ENCODE measurements at regions not wholly inside any gene's neighbourhood (a gene's known extent, or its start where the extent isn't known, plus 50 kb on each side); places are given as distances from the start of the nearest gene placed in this dataset.

GRCh38 chr3:31132132-31132769 lies 237.8 kb upstream of the GADL1 start:
- Mint-ChIP-seq H3K4me3 (no peak overlapping the region), H3K36me3 (ENCODE audit: low read depth) (no peaks in the 10 kb centered on the region), H3K9me3 (peaks cover 9% of the 10 kb centered on the region), H3K27me3 (no peaks in the 10 kb centered on the region), H3K27ac (no peak overlapping the region), H3K4me1 (peaks cover 3% of the 10 kb centered on the region)
- intact Hi-C loops (cut with micrococcal nuclease), result loop anchor here (1.0 to 10.0 kb wide), 4 partner anchors 55 to 1117 kb away; no protein-coding TSS in a partner anchor
- DNase-seq, result peak; percentile 69

- intact Hi-C loops (cut with micrococcal nuclease), result loop anchor here (10.0 kb wide), 2 partner anchors 199 to 1119 kb away; no protein-coding TSS in a partner anchor
- H3K27ac Mint-ChIP-seq, result no peak overlapping the region
- no peak for DNase-seq
- H3K36me3 Mint-ChIP-seq (ENCODE audit: low read depth), result no peaks in the 10 kb centered on the region
- no peaks in the 10 kb centered on the region for H3K27me3 Mint-ChIP-seq
- peaks cover 9% of the 10 kb centered on the region for H3K9me3 Mint-ChIP-seq
- peaks cover 3% of the 10 kb centered on the region for H3K4me1 Mint-ChIP-seq
- H3K4me3 Mint-ChIP-seq, result no peak overlapping the region
These were observed 239.1 kb upstream of the GADL1 start for GRCh38 chr3:31133541-31133940.

- Mint-ChIP-seq H3K27ac (no peak overlapping the region), H3K4me3 (no peak overlapping the region), H3K36me3 (ENCODE audit: low read depth) (no peaks in the 10 kb centered on the region), H3K9me3 (peaks cover 9% of the 10 kb centered on the region), H3K4me1 (peaks cover 3% of the 10 kb centered on the region), H3K27me3 (peaks cover 2% of the 10 kb centered on the region)
- intact Hi-C loops (cut with micrococcal nuclease), result loop anchor here (10.0 kb wide), 2 partner anchors 201 to 1121 kb away; no protein-coding TSS in a partner anchor
- no peak for DNase-seq
These were observed 241.1 kb upstream of the GADL1 start for GRCh38 chr3:31135546-31135945.

GRCh38 chr3:31137718-31138465 lies 243.4 kb upstream of the GADL1 start:
- H3K9me3 Mint-ChIP-seq, result peaks cover 9% of the 10 kb centered on the region
- H3K4me1 Mint-ChIP-seq, result peaks cover 3% of the 10 kb centered on the region
- no peak overlapping the region for H3K27ac Mint-ChIP-seq
- no peak for DNase-seq
- intact Hi-C loops (cut with micrococcal nuclease), result loop anchor here (10.0 kb wide), 2 partner anchors 203 to 1123 kb away; no protein-coding TSS in a partner anchor
- peaks cover 2% of the 10 kb centered on the region for H3K27me3 Mint-ChIP-seq
- H3K36me3 Mint-ChIP-seq (ENCODE audit: low read depth), result no peaks in the 10 kb centered on the region
- H3K4me3 Mint-ChIP-seq, result no peak overlapping the region

- DNase-seq, result no peak
- H3K27me3 Mint-ChIP-seq, result peaks cover 2% of the 10 kb centered on the region
- H3K9me3 Mint-ChIP-seq, result peaks cover 9% of the 10 kb centered on the region
- no peak overlapping the region for H3K27ac Mint-ChIP-seq
- intact Hi-C loops (cut with micrococcal nuclease), result no loop called here
- H3K4me1 Mint-ChIP-seq, result no peaks in the 10 kb centered on the region
- no peak overlapping the region for H3K4me3 Mint-ChIP-seq
- H3K36me3 Mint-ChIP-seq (ENCODE audit: low read depth), result no peaks in the 10 kb centered on the region
These were observed 246.0 kb upstream of the GADL1 start for GRCh38 chr3:31140470-31140869.

GRCh38 chr3:31142139-31142538 lies 247.7 kb upstream of the GADL1 start:
- DNase-seq, result no peak
- Mint-ChIP-seq H3K4me1 (no peaks in the 10 kb centered on the region), H3K27me3 (peaks cover 2% of the 10 kb centered on the region), H3K36me3 (ENCODE audit: low read depth) (no peaks in the 10 kb centered on the region), H3K27ac (no peak overlapping the region), H3K9me3 (no peaks in the 10 kb centered on the region), H3K4me3 (no peak overlapping the region)
- intact Hi-C loops (cut with micrococcal nuclease), result no loop called here

- no peak overlapping the region for H3K4me3 Mint-ChIP-seq
- H3K36me3 Mint-ChIP-seq (ENCODE audit: low read depth), result no peaks in the 10 kb centered on the region
- peaks cover 2% of the 10 kb centered on the region for H3K27me3 Mint-ChIP-seq
- intact Hi-C loops (cut with micrococcal nuclease), result no loop called here
- no peak for DNase-seq
- H3K27ac Mint-ChIP-seq, result no peak overlapping the region
- H3K4me1 Mint-ChIP-seq, result no peaks in the 10 kb centered on the region
- H3K9me3 Mint-ChIP-seq, result no peaks in the 10 kb centered on the region
These were observed 248.1 kb upstream of the GADL1 start for GRCh38 chr3:31142543-31142942.

- no peaks in the 10 kb centered on the region for H3K27me3 Mint-ChIP-seq
- no peak for DNase-seq
- H3K4me3 Mint-ChIP-seq, result no peak overlapping the region
- H3K36me3 Mint-ChIP-seq (ENCODE audit: low read depth), result no peaks in the 10 kb centered on the region
- H3K9me3 Mint-ChIP-seq, result peaks cover 6% of the 10 kb centered on the region
- no peaks in the 10 kb centered on the region for H3K4me1 Mint-ChIP-seq
- H3K27ac Mint-ChIP-seq, result no peak overlapping the region
- intact Hi-C loops (cut with micrococcal nuclease), result no loop called here
These were observed 250.6 kb upstream of the GADL1 start for GRCh38 chr3:31145062-31145461.

GRCh38 chr3:31147550-31147949 lies 253.1 kb upstream of the GADL1 start:
- H3K4me1 Mint-ChIP-seq, result no peaks in the 10 kb centered on the region
- intact Hi-C loops (cut with micrococcal nuclease), result no loop called here
- no peaks in the 10 kb centered on the region for H3K27me3 Mint-ChIP-seq
- H3K27ac Mint-ChIP-seq, result no peak overlapping the region
- DNase-seq, result no peak
- H3K36me3 Mint-ChIP-seq (ENCODE audit: low read depth), result no peaks in the 10 kb centered on the region
- H3K4me3 Mint-ChIP-seq, result no peak overlapping the region
- H3K9me3 Mint-ChIP-seq, result peaks cover 6% of the 10 kb centered on the region

GRCh38 chr3:31157047-31157694 lies 262.7 kb upstream of the GADL1 start:
- DNase-seq, result no peak
- Mint-ChIP-seq H3K36me3 (ENCODE audit: low read depth) (no peaks in the 10 kb centered on the region), H3K4me1 (peaks cover 5% of the 10 kb centered on the region), H3K4me3 (peak overlapping the region; percentile 39), H3K9me3 (peaks cover 3% of the 10 kb centered on the region), H3K27me3 (no peaks in the 10 kb centered on the region), H3K27ac (no peak overlapping the region)
- intact Hi-C loops (cut with micrococcal nuclease), result no loop called here

GRCh38 chr3:31157893-31158620 lies 263.6 kb upstream of the GADL1 start:
- Mint-ChIP-seq H3K27ac (no peak overlapping the region), H3K27me3 (no peaks in the 10 kb centered on the region), H3K36me3 (ENCODE audit: low read depth) (no peaks in the 10 kb centered on the region), H3K4me3 (no peak overlapping the region), H3K4me1 (peaks cover 5% of the 10 kb centered on the region), H3K9me3 (peaks cover 3% of the 10 kb centered on the region)
- intact Hi-C loops (cut with micrococcal nuclease), result no loop called here
- DNase-seq, result no peak

GRCh38 chr3:31159331-31160039 lies 265.0 kb upstream of the GADL1 start:
- H3K4me1 Mint-ChIP-seq, result peaks cover 5% of the 10 kb centered on the region
- no peak overlapping the region for H3K27ac Mint-ChIP-seq
- intact Hi-C loops (cut with micrococcal nuclease), result no loop called here
- DNase-seq, result no peak
- no peaks in the 10 kb centered on the region for H3K36me3 Mint-ChIP-seq (ENCODE audit: low read depth)
- peaks cover 3% of the 10 kb centered on the region for H3K9me3 Mint-ChIP-seq
- no peaks in the 10 kb centered on the region for H3K27me3 Mint-ChIP-seq
- H3K4me3 Mint-ChIP-seq, result no peak overlapping the region

- H3K4me1 Mint-ChIP-seq, result peaks cover 9% of the 10 kb centered on the region
- H3K27me3 Mint-ChIP-seq, result no peaks in the 10 kb centered on the region
- no peak overlapping the region for H3K4me3 Mint-ChIP-seq
- no peak overlapping the region for H3K27ac Mint-ChIP-seq
- H3K36me3 Mint-ChIP-seq (ENCODE audit: low read depth), result no peaks in the 10 kb centered on the region
- no peak for DNase-seq
- H3K9me3 Mint-ChIP-seq, result peaks cover 3% of the 10 kb centered on the region
- intact Hi-C loops (cut with micrococcal nuclease), result no loop called here
These were observed 267.4 kb upstream of the GADL1 start for GRCh38 chr3:31161889-31162288.
